ENCODE measurements at regions not wholly inside any gene's neighbourhood (a gene's known extent, or its start where the extent isn't known, plus 50 kb on each side); places are given as distances from the start of the nearest gene placed in this dataset.

DNA sequence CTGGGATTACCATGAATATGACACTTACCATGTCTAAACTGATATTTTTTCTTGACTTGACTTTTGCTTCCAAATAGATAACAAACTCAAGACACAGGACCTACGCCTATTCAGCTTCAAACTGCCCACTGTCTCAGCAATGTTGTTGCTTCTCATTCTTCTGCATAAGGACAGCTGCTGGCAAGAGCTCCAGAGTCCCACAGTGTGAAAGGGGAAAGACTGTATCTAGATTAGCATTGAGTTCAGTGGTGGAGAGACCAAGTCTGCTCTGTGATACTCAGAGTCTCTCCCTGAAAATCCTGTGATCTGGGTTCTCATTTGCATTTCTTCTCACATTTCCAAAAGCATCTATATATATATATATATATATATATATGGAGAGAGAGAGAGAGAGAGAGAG lies 247.9 kb upstream of the NT5C1B start (continued):
- TF ChIP-seq, protein P1, sequence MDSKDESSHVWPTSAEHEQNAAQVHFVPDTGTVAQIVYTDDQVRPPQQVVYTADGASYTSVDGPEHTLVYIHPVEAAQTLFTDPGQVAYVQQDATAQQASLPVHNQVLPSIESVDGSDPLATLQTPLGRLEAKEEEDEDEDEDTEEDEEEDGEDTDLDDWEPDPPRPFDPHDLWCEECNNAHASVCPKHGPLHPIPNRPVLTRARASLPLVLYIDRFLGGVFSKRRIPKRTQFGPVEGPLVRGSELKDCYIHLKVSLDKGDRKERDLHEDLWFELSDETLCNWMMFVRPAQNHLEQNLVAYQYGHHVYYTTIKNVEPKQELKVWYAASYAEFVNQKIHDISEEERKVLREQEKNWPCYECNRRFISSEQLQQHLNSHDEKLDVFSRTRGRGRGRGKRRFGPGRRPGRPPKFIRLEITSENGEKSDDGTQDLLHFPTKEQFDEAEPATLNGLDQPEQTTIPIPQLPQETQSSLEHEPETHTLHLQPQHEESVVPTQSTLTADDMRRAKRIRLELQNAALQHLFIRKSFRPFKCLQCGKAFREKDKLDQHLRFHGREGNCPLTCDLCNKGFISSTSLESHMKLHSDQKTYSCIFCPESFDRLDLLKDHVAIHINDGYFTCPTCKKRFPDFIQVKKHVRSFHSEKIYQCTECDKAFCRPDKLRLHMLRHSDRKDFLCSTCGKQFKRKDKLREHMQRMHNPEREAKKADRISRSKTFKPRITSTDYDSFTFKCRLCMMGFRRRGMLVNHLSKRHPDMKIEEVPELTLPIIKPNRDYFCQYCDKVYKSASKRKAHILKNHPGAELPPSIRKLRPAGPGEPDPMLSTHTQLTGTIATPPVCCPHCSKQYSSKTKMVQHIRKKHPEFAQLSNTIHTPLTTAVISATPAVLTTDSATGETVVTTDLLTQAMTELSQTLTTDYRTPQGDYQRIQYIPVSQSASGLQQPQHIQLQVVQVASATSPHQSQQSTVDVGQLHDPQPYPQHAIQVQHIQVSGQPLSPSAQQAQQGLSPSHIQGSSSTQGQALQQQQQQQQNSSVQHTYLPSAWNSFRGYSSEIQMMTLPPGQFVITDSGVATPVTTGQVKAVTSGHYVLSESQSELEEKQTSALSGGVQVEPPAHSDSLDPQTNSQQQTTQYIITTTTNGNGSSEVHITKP (tag by site-specific recombination; IDR thresholded peaks at IDR 0.05), result no peak
- TF ChIP-seq REPIN1 (tag by site-specific recombination; IDR thresholded peaks at IDR 0.05; ENCODE audit: low read depth) (no peak), ZNF549 (tag by site-specific recombination; IDR thresholded peaks at IDR 0.05) (no peak), ZNF335 (tag by site-specific recombination; conservative IDR thresholded peaks at IDR 0.05) (no peak), MZF1 (tag by site-specific recombination; IDR thresholded peaks at IDR 0.05; ENCODE audit: borderline replicate concordance) (no peak), ZSCAN16 (tag by site-specific recombination; IDR thresholded peaks at IDR 0.05) (no peak), TCF7L2 (IDR thresholded peaks at IDR 0.05; ENCODE audit: borderline replicate concordance, low read depth, low read length) (no peak)
- TF ChIP-seq, protein P2, sequence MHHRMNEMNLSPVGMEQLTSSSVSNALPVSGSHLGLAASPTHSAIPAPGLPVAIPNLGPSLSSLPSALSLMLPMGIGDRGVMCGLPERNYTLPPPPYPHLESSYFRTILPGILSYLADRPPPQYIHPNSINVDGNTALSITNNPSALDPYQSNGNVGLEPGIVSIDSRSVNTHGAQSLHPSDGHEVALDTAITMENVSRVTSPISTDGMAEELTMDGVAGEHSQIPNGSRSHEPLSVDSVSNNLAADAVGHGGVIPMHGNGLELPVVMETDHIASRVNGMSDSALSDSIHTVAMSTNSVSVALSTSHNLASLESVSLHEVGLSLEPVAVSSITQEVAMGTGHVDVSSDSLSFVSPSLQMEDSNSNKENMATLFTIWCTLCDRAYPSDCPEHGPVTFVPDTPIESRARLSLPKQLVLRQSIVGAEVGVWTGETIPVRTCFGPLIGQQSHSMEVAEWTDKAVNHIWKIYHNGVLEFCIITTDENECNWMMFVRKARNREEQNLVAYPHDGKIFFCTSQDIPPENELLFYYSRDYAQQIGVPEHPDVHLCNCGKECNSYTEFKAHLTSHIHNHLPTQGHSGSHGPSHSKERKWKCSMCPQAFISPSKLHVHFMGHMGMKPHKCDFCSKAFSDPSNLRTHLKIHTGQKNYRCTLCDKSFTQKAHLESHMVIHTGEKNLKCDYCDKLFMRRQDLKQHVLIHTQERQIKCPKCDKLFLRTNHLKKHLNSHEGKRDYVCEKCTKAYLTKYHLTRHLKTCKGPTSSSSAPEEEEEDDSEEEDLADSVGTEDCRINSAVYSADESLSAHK (tag by site-specific recombination; IDR thresholded peaks at IDR 0.05), result no peak
- TF ChIP-seq, protein P3, sequence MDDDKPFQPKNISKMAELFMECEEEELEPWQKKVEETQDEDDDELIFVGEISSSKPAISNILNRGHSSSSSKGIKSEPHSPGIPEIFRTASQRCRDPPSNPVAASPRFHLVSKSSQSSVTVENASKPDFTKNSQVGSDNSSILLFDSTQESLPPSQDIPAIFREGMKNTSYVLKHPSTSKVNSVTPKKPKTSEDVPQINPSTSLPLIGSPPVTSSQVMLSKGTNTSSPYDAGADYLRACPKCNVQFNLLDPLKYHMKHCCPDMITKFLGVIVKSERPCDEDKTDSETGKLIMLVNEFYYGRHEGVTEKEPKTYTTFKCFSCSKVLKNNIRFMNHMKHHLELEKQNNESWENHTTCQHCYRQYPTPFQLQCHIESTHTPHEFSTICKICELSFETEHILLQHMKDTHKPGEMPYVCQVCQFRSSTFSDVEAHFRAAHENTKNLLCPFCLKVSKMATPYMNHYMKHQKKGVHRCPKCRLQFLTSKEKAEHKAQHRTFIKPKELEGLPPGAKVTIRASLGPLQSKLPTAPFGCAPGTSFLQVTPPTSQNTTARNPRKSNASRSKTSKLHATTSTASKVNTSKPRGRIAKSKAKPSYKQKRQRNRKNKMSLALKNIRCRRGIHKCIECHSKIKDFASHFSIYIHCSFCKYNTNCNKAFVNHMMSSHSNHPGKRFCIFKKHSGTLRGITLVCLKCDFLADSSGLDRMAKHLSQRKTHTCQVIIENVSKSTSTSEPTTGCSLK (tag by site-specific recombination; IDR thresholded peaks at IDR 0.05), result no peak

DNA sequence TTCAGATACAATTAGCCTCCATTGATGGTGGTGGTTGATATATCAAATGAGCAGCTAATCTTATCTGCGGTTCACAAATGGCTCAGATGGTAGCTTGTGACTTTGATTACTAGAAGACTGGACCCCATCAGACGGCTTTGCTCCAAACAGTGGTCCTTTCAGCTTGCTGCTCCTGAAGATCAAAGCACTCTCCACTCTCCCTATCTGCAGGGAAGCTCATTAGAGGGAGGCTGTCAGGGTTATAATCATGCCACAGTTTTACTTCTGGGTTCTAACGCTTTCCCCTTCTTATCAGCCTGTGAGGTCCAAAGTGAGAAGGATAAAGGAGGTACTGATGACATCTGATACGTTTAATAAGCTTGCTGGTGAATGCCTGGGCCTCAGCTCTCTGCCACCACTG lies 247.1 kb upstream of the NT5C1B start:
- Histone ChIP-seq H3K9me3 (ENCODE audit: control insufficient read depth, insufficient read depth, low read depth, low read length) (no peaks in the 10 kb centered on the region), H3K4me1 (ENCODE audit: control insufficient read depth, insufficient read depth, low read length) (peaks cover 30% of the 10 kb centered on the region), H3K27ac (ENCODE audit: extremely low read depth, low read depth, low read length) (no peak overlapping the region), H3K4me3 (ENCODE audit: low read depth, low read length) (no peak overlapping the region), H3K36me3 (ENCODE audit: control insufficient read depth in 2 of 2, insufficient read depth in 1 of 2, low read length in 2 of 2) (no peaks in the 10 kb centered on the region)
- ChIA-PET POLR2A (interaction anchor here (1.0 kb wide), 1 partner anchor 522 kb away, joined by 5 read pairs; the partner anchor contains the start of gene OSR1), CTCF (no interaction called here)
- no peak for TF ChIP-seq ZBTB1 (tag by site-specific recombination; IDR thresholded peaks at IDR 0.05)
- TF ChIP-seq, protein P4, sequence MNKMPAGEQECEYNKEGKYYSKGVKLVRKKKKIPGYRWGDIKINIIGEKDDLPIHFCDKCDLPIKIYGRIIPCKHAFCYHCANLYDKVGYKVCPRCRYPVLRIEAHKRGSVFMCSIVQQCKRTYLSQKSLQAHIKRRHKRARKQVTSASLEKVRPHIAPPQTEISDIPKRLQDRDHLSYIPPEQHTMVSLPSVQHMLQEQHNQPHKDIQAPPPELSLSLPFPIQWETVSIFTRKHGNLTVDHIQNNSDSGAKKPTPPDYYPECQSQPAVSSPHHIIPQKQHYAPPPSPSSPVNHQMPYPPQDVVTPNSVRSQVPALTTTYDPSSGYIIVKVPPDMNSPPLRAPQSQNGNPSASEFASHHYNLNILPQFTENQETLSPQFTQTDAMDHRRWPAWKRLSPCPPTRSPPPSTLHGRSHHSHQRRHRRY (tag by site-specific recombination; IDR thresholded peaks at IDR 0.05), result no peak
- TF ChIP-seq GLIS1 (tag by site-specific recombination; IDR thresholded peaks at IDR 0.05), result peak; percentile 73
- TF ChIP-seq, protein P5, sequence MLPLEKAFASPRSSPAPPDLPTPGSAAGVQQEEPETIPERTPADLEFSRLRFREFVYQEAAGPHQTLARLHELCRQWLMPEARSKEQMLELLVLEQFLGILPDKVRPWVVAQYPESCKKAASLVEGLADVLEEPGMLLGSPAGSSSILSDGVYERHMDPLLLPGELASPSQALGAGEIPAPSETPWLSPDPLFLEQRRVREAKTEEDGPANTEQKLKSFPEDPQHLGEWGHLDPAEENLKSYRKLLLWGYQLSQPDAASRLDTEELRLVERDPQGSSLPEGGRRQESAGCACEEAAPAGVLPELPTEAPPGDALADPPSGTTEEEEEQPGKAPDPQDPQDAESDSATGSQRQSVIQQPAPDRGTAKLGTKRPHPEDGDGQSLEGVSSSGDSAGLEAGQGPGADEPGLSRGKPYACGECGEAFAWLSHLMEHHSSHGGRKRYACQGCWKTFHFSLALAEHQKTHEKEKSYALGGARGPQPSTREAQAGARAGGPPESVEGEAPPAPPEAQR (tag by site-specific recombination; IDR thresholded peaks at IDR 0.05), result no peak
- TF ChIP-seq ZNF596 (tag by site-specific recombination; IDR thresholded peaks at IDR 0.05), result no peak
- no peak for TF ChIP-seq ZNF610 (tag by site-specific recombination; IDR thresholded peaks at IDR 0.05; ENCODE audit: borderline replicate concordance)
- no peak for TF ChIP-seq ZFHX2 (tag by site-specific recombination; conservative IDR thresholded peaks at IDR 0.05)
- TF ChIP-seq ZNF843 (tag by site-specific recombination; IDR thresholded peaks at IDR 0.05), result 0 out of 2 replicates have a peak, but pooled peaks have one; percentile 39
- peak; percentile 81 for TF ChIP-seq TCF7L2 (IDR thresholded peaks at IDR 0.05; ENCODE audit: borderline replicate concordance, low read depth, low read length)
- peak; percentile 81 for TF ChIP-seq SP7 (tag by site-specific recombination; IDR thresholded peaks at IDR 0.05)
- TF ChIP-seq ZNF747 (tag by site-specific recombination; IDR thresholded peaks at IDR 0.05), result no peak
- 0 out of 2 replicates have a peak, but pooled peaks have one; percentile 12 for TF ChIP-seq ZXDB (tag by site-specific recombination; IDR thresholded peaks at IDR 0.05)
- TF ChIP-seq OVOL3 (tag by site-specific recombination; IDR thresholded peaks at IDR 0.05), result no peak
- peak; percentile 78 for TF ChIP-seq FEZF1 (tag by site-specific recombination; IDR thresholded peaks at IDR 0.05)
- no peak for TF ChIP-seq ZNF548 (tag by site-specific recombination; IDR thresholded peaks at IDR 0.05)
- TF ChIP-seq OSR2 (tag by site-specific recombination; IDR thresholded peaks at IDR 0.05), result peak; percentile 59; the same call in 1 of the 2 replicates
- TF ChIP-seq, protein P6, sequence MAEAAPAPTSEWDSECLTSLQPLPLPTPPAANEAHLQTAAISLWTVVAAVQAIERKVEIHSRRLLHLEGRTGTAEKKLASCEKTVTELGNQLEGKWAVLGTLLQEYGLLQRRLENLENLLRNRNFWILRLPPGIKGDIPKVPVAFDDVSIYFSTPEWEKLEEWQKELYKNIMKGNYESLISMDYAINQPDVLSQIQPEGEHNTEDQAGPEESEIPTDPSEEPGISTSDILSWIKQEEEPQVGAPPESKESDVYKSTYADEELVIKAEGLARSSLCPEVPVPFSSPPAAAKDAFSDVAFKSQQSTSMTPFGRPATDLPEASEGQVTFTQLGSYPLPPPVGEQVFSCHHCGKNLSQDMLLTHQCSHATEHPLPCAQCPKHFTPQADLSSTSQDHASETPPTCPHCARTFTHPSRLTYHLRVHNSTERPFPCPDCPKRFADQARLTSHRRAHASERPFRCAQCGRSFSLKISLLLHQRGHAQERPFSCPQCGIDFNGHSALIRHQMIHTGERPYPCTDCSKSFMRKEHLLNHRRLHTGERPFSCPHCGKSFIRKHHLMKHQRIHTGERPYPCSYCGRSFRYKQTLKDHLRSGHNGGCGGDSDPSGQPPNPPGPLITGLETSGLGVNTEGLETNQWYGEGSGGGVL (tag by site-specific recombination; IDR thresholded peaks at IDR 0.05), result peak; percentile 36; the same call in 1 of the 2 replicates

All from HEK293 (cell line).